GM18508 (cell line): ENCODE measurements at regions not wholly inside any gene's neighbourhood (a gene's known extent, or its start where the extent isn't known, plus 50 kb on each side); places are given as distances from the start of the nearest gene placed in this dataset.
"Not testable (repeated sequence)": the region's sequence is repeated elsewhere in the genome, so short reads cannot be mapped to it uniquely, and the experiment has no call there.

Source experiments
- ATAC-seq: cut with Tn5 transposase; IDR thresholded peaks from one replicate; pipeline ENCODE4 v1.9.1; 2021; ENCODE audit warnings: moderate number of reproducible peaks; ENCODE audit not compliant: insufficient read depth, unreplicated experiment

- no peak for ATAC-seq
Measured at GRCh38 chr3:177837951-177838655, 640.8 kb upstream of the TBL1XR1 start.

- ATAC-seq = no peak
Measured at GRCh38 chr3:177838766-177839350, 641.6 kb upstream of the TBL1XR1 start.

GRCh38 chr3:177842302-177842701 is 645.0 kb upstream of the TBL1XR1 start:
- ATAC-seq = no peak

GRCh38 chr3:177842743-177843734 is 645.8 kb upstream of the TBL1XR1 start:
- peak; percentile 59 for ATAC-seq

GRCh38 chr3:177852001-177852807 is 654.9 kb upstream of the TBL1XR1 start:
- no peak for ATAC-seq

GRCh38 chr3:177855021-177855420 is 657.7 kb upstream of the TBL1XR1 start:
- ATAC-seq = no peak

- no peak for ATAC-seq
Measured at GRCh38 chr3:177860184-177860583, 662.9 kb upstream of the TBL1XR1 start.

GRCh38 chr3:177862962-177863491 is 665.7 kb upstream of the TBL1XR1 start:
- ATAC-seq = no peak

GRCh38 chr3:177871267-177871666 is 665.0 kb upstream of the KCNMB2 start:
- ATAC-seq = not testable (repeated sequence)

GRCh38 chr3:177878192-177878591 is 658.0 kb upstream of the KCNMB2 start:
- ATAC-seq = no peak

- no peak for ATAC-seq
Measured at GRCh38 chr3:177878957-177879356, 657.3 kb upstream of the KCNMB2 start.

- no peak for ATAC-seq
Measured at GRCh38 chr3:177881351-177881750, 654.9 kb upstream of the KCNMB2 start.

- no peak for ATAC-seq
Measured at GRCh38 chr3:177882124-177882648, 654.0 kb upstream of the KCNMB2 start.

- no peak for ATAC-seq
Measured at GRCh38 chr3:177883091-177883490, 653.1 kb upstream of the KCNMB2 start.

GRCh38 chr3:177883957-177884356 is 652.3 kb upstream of the KCNMB2 start:
- ATAC-seq = no peak

GRCh38 chr3:177885063-177885462 is 651.2 kb upstream of the KCNMB2 start:
- ATAC-seq = no peak

GRCh38 chr3:177886501-177886900 is 649.7 kb upstream of the KCNMB2 start:
- ATAC-seq = no peak

GRCh38 chr3:177887475-177887874 is 648.8 kb upstream of the KCNMB2 start:
- no peak for ATAC-seq

GRCh38 chr3:177889161-177889560 is 647.1 kb upstream of the KCNMB2 start:
- ATAC-seq = no peak
